ENCODE measurements at regions not wholly inside any gene's neighbourhood (a gene's known extent, or its start where the extent isn't known, plus 50 kb on each side); places are given as distances from the start of the nearest gene placed in this dataset.

DNA sequence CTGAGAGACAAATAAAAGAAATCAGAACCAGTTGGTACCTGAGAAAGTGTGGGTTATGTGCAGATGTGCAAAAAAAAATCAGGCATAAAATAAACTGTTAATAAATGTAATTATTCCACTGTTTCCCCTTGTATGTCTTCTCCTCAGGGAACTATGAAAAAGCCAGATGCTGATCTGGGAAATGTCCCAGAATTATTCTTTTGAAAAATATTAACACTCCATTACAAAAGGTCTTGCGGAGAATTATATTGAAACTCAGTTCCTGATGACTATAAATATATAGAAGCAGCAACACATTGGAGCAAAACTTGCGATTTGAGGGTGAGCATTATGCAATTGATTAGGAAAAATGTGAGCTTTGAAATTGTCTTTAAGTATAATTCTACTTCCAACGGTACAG lies 433.3 kb upstream of the KLF12 start (continued):
- TF ChIP-seq, protein P1, sequence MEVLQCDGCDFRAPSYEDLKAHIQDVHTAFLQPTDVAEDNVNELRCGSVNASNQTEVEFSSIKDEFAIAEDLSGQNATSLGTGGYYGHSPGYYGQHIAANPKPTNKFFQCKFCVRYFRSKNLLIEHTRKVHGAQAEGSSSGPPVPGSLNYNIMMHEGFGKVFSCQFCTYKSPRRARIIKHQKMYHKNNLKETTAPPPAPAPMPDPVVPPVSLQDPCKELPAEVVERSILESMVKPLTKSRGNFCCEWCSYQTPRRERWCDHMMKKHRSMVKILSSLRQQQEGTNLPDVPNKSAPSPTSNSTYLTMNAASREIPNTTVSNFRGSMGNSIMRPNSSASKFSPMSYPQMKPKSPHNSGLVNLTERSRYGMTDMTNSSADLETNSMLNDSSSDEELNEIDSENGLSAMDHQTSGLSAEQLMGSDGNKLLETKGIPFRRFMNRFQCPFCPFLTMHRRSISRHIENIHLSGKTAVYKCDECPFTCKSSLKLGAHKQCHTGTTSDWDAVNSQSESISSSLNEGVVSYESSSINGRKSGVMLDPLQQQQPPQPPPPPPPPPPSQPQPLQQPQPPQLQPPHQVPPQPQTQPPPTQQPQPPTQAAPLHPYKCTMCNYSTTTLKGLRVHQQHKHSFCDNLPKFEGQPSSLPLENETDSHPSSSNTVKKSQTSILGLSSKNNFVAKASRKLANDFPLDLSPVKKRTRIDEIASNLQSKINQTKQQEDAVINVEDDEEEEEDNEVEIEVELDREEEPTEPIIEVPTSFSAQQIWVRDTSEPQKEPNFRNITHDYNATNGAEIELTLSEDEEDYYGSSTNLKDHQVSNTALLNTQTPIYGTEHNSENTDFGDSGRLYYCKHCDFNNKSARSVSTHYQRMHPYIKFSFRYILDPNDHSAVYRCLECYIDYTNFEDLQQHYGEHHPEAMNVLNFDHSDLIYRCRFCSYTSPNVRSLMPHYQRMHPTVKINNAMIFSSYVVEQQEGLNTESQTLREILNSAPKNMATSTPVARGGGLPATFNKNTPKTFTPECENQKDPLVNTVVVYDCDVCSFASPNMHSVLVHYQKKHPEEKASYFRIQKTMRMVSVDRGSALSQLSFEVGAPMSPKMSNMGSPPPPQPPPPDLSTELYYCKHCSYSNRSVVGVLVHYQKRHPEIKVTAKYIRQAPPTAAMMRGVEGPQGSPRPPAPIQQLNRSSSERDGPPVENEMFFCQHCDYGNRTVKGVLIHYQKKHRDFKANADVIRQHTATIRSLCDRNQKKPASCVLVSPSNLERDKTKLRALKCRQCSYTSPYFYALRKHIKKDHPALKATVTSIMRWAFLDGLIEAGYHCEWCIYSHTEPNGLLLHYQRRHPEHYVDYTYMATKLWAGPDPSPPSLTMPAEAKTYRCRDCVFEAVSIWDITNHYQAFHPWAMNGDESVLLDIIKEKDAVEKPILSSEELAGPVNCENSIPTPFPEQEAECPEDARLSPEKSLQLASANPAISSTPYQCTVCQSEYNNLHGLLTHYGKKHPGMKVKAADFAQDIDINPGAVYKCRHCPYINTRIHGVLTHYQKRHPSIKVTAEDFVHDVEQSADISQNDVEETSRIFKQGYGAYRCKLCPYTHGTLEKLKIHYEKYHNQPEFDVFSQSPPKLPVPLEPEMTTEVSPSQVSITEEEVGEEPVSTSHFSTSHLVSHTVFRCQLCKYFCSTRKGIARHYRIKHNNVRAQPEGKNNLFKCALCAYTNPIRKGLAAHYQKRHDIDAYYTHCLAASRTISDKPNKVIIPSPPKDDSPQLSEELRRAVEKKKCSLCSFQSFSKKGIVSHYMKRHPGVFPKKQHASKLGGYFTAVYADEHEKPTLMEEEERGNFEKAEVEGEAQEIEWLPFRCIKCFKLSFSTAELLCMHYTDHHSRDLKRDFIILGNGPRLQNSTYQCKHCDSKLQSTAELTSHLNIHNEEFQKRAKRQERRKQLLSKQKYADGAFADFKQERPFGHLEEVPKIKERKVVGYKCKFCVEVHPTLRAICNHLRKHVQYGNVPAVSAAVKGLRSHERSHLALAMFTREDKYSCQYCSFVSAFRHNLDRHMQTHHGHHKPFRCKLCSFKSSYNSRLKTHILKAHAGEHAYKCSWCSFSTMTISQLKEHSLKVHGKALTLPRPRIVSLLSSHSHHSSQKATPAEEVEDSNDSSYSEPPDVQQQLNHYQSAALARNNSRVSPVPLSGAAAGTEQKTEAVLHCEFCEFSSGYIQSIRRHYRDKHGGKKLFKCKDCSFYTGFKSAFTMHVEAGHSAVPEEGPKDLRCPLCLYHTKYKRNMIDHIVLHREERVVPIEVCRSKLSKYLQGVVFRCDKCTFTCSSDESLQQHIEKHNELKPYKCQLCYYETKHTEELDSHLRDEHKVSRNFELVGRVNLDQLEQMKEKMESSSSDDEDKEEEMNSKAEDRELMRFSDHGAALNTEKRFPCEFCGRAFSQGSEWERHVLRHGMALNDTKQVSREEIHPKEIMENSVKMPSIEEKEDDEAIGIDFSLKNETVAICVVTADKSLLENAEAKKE (CRISPR knock-in tag; IDR thresholded peaks at IDR 0.05), result no peak
- no peak for TF ChIP-seq JUNB (IDR thresholded peaks at IDR 0.05; ENCODE audit: unreplicated experiment)
- TF ChIP-seq, protein P2, sequence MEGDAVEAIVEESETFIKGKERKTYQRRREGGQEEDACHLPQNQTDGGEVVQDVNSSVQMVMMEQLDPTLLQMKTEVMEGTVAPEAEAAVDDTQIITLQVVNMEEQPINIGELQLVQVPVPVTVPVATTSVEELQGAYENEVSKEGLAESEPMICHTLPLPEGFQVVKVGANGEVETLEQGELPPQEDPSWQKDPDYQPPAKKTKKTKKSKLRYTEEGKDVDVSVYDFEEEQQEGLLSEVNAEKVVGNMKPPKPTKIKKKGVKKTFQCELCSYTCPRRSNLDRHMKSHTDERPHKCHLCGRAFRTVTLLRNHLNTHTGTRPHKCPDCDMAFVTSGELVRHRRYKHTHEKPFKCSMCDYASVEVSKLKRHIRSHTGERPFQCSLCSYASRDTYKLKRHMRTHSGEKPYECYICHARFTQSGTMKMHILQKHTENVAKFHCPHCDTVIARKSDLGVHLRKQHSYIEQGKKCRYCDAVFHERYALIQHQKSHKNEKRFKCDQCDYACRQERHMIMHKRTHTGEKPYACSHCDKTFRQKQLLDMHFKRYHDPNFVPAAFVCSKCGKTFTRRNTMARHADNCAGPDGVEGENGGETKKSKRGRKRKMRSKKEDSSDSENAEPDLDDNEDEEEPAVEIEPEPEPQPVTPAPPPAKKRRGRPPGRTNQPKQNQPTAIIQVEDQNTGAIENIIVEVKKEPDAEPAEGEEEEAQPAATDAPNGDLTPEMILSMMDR (conservative IDR thresholded peaks at IDR 0.05; ENCODE audit: low read depth in 2 of 2), result no peak

DNA sequence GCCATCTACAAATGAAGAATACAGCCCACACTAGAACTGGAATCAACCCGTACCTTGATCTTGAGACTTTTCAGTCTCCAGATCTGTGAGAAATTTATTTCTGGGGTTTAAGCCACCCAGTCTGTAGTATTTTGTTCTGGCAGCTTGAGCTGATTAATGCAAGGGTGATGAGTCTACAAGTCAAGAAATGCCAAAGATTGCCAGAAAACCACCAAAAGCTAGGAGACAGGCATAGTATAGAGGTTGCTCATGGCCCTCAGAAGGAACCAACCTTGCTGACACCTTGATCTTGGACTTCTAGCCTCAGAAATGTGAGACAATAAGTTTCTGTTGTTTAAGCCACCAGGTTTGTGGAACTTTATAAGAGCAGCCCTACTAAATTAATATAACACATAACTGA lies 428.2 kb upstream of the KLF12 start:
- H3K9me3 Mint-ChIP-seq, result no peaks in the 10 kb centered on the region
- Histone ChIP-seq H4K20me1 (replicated peaks; ENCODE audit: insufficient read depth) (no peaks in the 10 kb centered on the region), H3K4me2 (no peak overlapping the region), H3K27ac (ENCODE audit: low read depth) (no peak overlapping the region), H3K4me1 (ENCODE audit: insufficient read depth) (peaks cover 4% of the 10 kb centered on the region; the same call in 1 of the 2 replicates), H3K9me2 (ENCODE audit: insufficient read depth) (peaks cover 11% of the 10 kb centered on the region; the same call in 1 of the 2 replicates), H3K27me3 (ENCODE audit: insufficient read depth) (no peaks in the 10 kb centered on the region), H3F3A (replicated peaks; ENCODE audit: low read depth) (no peaks in the 10 kb centered on the region), H3K36me3 (ENCODE audit: insufficient read depth) (no peaks in the 10 kb centered on the region), H3K4me3 (no peak overlapping the region), H2AFZ (no peak overlapping the region), H3K79me2 (replicated peaks; ENCODE audit: insufficient read depth) (no peaks in the 10 kb centered on the region)
- DNase-seq (ENCODE audit: low spot score) (no peak), ATAC-seq (no peak)
- no peaks in the 10 kb centered on the region for H3K36me3 Mint-ChIP-seq (ENCODE audit: low read depth)
- peaks cover 5% of the 10 kb centered on the region; the same call in 2 of the 3 replicates for H3K4me1 Mint-ChIP-seq
- no peak overlapping the region for H3K4me3 Mint-ChIP-seq
- H3K27ac Mint-ChIP-seq, result no peak overlapping the region
- no peaks in the 10 kb centered on the region for H3K27me3 Mint-ChIP-seq (ENCODE audit: insufficient read depth, low read depth, poor library complexity)
- TF ChIP-seq STAT1 (IDR thresholded peaks at IDR 0.05; ENCODE audit: unreplicated experiment) (no peak), CREB1 (CRISPR knock-in tag; IDR thresholded peaks at IDR 0.05; ENCODE audit: low read depth) (no peak), EZH2 (IDR thresholded peaks at IDR 0.05; ENCODE audit: low read depth, unreplicated experiment) (no peak), NANOG (IDR thresholded peaks at IDR 0.05; ENCODE audit: borderline replicate concordance) (no peak), POLR2AphosphoS5 (IDR thresholded peaks at IDR 0.05; ENCODE audit: low read depth) (no peak), JUNB (IDR thresholded peaks at IDR 0.05; ENCODE audit: unreplicated experiment) (no peak)
- TF ChIP-seq, protein P3, sequence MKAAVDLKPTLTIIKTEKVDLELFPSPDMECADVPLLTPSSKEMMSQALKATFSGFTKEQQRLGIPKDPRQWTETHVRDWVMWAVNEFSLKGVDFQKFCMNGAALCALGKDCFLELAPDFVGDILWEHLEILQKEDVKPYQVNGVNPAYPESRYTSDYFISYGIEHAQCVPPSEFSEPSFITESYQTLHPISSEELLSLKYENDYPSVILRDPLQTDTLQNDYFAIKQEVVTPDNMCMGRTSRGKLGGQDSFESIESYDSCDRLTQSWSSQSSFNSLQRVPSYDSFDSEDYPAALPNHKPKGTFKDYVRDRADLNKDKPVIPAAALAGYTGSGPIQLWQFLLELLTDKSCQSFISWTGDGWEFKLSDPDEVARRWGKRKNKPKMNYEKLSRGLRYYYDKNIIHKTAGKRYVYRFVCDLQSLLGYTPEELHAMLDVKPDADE (IDR thresholded peaks at IDR 0.05), result no peak
